ENCODE measurements at regions not wholly inside any gene's neighbourhood (a gene's known extent, or its start where the extent isn't known, plus 50 kb on each side); places are given as distances from the start of the nearest gene placed in this dataset.
A peak's percentile ranks its signal among the peaks of the same experiment; 100 is the strongest.

DNA sequence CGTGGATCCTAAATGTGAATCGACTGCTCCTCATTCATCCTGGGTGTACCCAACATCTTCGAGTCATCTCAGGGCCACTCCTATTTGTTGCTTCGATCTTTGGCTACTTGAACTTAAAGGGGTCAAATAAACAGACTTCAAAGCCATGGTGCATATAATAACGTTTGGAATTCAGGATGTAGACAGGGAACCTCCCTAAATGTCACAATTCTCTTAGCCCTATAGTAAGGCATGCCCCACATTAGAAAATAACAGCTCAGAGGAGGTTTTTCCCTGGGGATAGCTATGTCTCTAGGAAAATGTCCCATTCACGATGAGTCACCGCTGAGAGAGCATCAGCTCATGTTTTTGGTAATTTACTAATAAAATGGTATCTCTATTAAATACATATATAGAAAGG, 54.8 kb upstream of the BMP6 start:
- H3K9me3 Mint-ChIP-seq: no peaks in the 10 kb centered on the region
- H3K9me3 ChIP-seq (ENCODE audit: control insufficient read depth, low read length): no peaks in the 10 kb centered on the region

GRCh38 chr6:7671581-7671980, 54.3 kb upstream of the BMP6 start:
- Histone ChIP-seq H3K9me3 (ENCODE audit: control insufficient read depth, low read length) (no peaks in the 10 kb centered on the region), H3K36me3 (ENCODE audit: control insufficient read depth, insufficient read depth, low read length) (no peaks in the 10 kb centered on the region), H3K4me3 (ENCODE audit: low read length) (no peak overlapping the region), H3K4me1 (ENCODE audit: control insufficient read depth, insufficient read depth, low read length) (peaks cover 4% of the 10 kb centered on the region), H3K27ac (ENCODE audit: low read depth, low read length) (no peak overlapping the region), H3K9ac (ENCODE audit: extremely low read depth, low read length, poor library complexity, severe bottlenecking) (no peak overlapping the region), H3K27me3 (ENCODE audit: control insufficient read depth, insufficient read depth, low read length, poor library complexity, severe bottlenecking) (peaks cover 45% of the 10 kb centered on the region)
- WGBS, 2 experiments (ENCODE audit: insufficient coverage in 1 of 2, insufficient read length in 1 of 2): 89% methylated on average over 3 of the region's 3 CpGs; no CpG with 5 or more reads in 1 of the 2 experiments
- H3K4me1 Mint-ChIP-seq: peaks cover 25% of the 10 kb centered on the region
- no peak overlapping the region for H3K4me3 Mint-ChIP-seq
- H3K27me3 Mint-ChIP-seq (ENCODE audit: insufficient read depth): peaks cover 36% of the 10 kb centered on the region
- H3K36me3 Mint-ChIP-seq (ENCODE audit: low read depth): no peaks in the 10 kb centered on the region
- H3K9me3 Mint-ChIP-seq: no peaks in the 10 kb centered on the region
- no peak overlapping the region for H3K27ac Mint-ChIP-seq
- TF ChIP-seq CTCF (conservative IDR thresholded peaks at IDR 0.05): no peak
- no peak for DNase-seq

More for the DNA sequence above, 54.8 kb upstream of the BMP6 start:
- WGBS, 2 experiments (ENCODE audit: insufficient coverage in 1 of 2, insufficient read length in 1 of 2): 77 to 90% methylated on average over 5 to 7 of the region's 7 CpGs
- peaks cover 45% of the 10 kb centered on the region for H3K27me3 ChIP-seq (ENCODE audit: control insufficient read depth, insufficient read depth, low read length, poor library complexity, severe bottlenecking)
- H3K4me3 ChIP-seq (ENCODE audit: low read length): no peak overlapping the region
- Mint-ChIP-seq H3K36me3 (ENCODE audit: low read depth) (no peaks in the 10 kb centered on the region), H3K4me3 (no peak overlapping the region), H3K4me1 (peaks cover 23% of the 10 kb centered on the region), H3K27me3 (ENCODE audit: insufficient read depth) (peaks cover 36% of the 10 kb centered on the region), H3K27ac (no peak overlapping the region)
- H3K9ac ChIP-seq (ENCODE audit: extremely low read depth, low read length, poor library complexity, severe bottlenecking): no peak overlapping the region
- DNase-seq: no peak
- TF ChIP-seq CTCF (conservative IDR thresholded peaks at IDR 0.05): no peak
- no peaks in the 10 kb centered on the region for H3K36me3 ChIP-seq (ENCODE audit: control insufficient read depth, insufficient read depth, low read length)
- H3K4me1 ChIP-seq (ENCODE audit: control insufficient read depth, insufficient read depth, low read length): peaks cover 4% of the 10 kb centered on the region
- H3K27ac ChIP-seq (ENCODE audit: low read depth, low read length): no peak overlapping the region

GRCh38 chr6:7672066-7673062, 53.5 kb upstream of the BMP6 start:
- Mint-ChIP-seq H3K27ac (no peak overlapping the region), H3K4me1 (peaks cover 25% of the 10 kb centered on the region), H3K9me3 (no peaks in the 10 kb centered on the region), H3K27me3 (ENCODE audit: insufficient read depth) (peaks cover 35% of the 10 kb centered on the region), H3K36me3 (ENCODE audit: low read depth) (no peaks in the 10 kb centered on the region), H3K4me3 (peak overlapping the region; percentile 38)
- peaks cover 4% of the 10 kb centered on the region for H3K4me1 ChIP-seq (ENCODE audit: control insufficient read depth, insufficient read depth, low read length)
- H3K27me3 ChIP-seq (ENCODE audit: control insufficient read depth, insufficient read depth, low read length, poor library complexity, severe bottlenecking): peaks cover 39% of the 10 kb centered on the region
- 83 to 86% methylated on average over 14 to 20 of the region's 20 CpGs for WGBS, 2 experiments (ENCODE audit: insufficient coverage in 1 of 2, insufficient read length in 1 of 2)
- no peak overlapping the region for H3K27ac ChIP-seq (ENCODE audit: low read depth, low read length)
- H3K4me3 ChIP-seq (ENCODE audit: low read length): no peak overlapping the region
- no peaks in the 10 kb centered on the region for H3K36me3 ChIP-seq (ENCODE audit: control insufficient read depth, insufficient read depth, low read length)
- no peak overlapping the region for H3K9ac ChIP-seq (ENCODE audit: extremely low read depth, low read length, poor library complexity, severe bottlenecking)
- TF ChIP-seq CTCF (conservative IDR thresholded peaks at IDR 0.05): no peak
- H3K9me3 ChIP-seq (ENCODE audit: control insufficient read depth, low read length): no peaks in the 10 kb centered on the region
- DNase-seq: no peak
